Right atrium auricular region (tissue), 2 donors: ENCODE measurements at regions not wholly inside any gene's neighbourhood (a gene's known extent, or its start where the extent isn't known, plus 50 kb on each side); places are given as distances from the start of the nearest gene placed in this dataset.

ENCODE experiments used
- DNase-seq: peaks from one replicate; pipeline ENCODE4 v3.0.0-alpha.2; 2019; ENCODE audit warnings: low spot score
- H3K27ac ChIP-seq, 2 donors: fragments of 200-600 bp; sonication (generic); 1 replicate in 1 of 2; 2 replicates in 1 of 2; pipeline ENCODE4 v1.5.1; 2016 to 2019
- H3K27me3 ChIP-seq, 2 donors: fragments of 200-600 bp; sonication (generic); one replicate each; pipeline versions ENCODE4 v1.5.1 to v1.6.0; 2017 to 2019
- H3K36me3 ChIP-seq: fragments of 200-600 bp; sonication (generic); one replicate; pipeline ENCODE4 v1.5.1; 2016
- H3K4me1 ChIP-seq, 2 donors: fragments of 200-600 bp; sonication (generic); one replicate each; pipeline versions ENCODE4 v1.5.1 to v1.6.0; 2017 to 2019
- H3K4me3 ChIP-seq, 2 donors: fragments of 200-600 bp; sonication (generic); 1 replicate in 1 of 2; 2 replicates in 1 of 2; pipeline ENCODE4 v1.5.1; 2017 to 2019; ENCODE audit warnings: mild to moderate bottlenecking in 1 of 2, moderate library complexity in 1 of 2
- H3K9me3 ChIP-seq, 2 donors: fragments of 200-600 bp; sonication (generic); one replicate each; pipeline ENCODE4 v1.5.1; 2019
- TF ChIP-seq, protein P1 (sequence below), 2 donors: fragments of 200-600 bp; sonication (generic); IDR thresholded peaks; one replicate each; pipeline ENCODE4 v1.5.1; 2019; ENCODE audit warnings: antibody characterized with exemption in 2 of 2

DNA sequence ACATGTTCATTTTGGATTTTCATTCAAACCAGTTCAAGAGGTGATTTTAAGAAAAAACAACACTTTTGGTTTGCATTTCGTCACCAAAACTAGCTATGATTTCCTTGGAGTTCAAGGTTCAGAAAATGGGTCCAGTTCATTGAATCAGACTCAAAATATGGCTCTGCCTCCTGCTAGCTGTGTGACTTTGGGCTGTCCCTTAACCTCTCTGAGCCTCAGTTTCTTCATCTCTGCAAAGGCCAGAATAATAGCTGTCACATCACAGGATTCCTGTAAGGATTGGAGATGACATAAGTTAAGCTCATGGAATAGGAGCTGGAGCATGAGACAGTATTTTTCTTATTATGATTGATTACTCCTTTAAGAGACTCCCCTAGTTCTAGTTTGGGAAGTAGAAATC is 147.8 kb upstream of the SMIM23 start:
- Histone ChIP-seq H3K9me3 (no peaks in the 10 kb centered on the region), H3K27ac (no peak overlapping the region), H3K27me3 (no peaks in the 10 kb centered on the region), H3K4me3 (no peak overlapping the region), H3K36me3 (no peaks in the 10 kb centered on the region), H3K4me1 (peaks cover 0 to 19% of the 10 kb centered on the region in 2 donors)
- DNase-seq = no peak
- TF ChIP-seq, protein P1, sequence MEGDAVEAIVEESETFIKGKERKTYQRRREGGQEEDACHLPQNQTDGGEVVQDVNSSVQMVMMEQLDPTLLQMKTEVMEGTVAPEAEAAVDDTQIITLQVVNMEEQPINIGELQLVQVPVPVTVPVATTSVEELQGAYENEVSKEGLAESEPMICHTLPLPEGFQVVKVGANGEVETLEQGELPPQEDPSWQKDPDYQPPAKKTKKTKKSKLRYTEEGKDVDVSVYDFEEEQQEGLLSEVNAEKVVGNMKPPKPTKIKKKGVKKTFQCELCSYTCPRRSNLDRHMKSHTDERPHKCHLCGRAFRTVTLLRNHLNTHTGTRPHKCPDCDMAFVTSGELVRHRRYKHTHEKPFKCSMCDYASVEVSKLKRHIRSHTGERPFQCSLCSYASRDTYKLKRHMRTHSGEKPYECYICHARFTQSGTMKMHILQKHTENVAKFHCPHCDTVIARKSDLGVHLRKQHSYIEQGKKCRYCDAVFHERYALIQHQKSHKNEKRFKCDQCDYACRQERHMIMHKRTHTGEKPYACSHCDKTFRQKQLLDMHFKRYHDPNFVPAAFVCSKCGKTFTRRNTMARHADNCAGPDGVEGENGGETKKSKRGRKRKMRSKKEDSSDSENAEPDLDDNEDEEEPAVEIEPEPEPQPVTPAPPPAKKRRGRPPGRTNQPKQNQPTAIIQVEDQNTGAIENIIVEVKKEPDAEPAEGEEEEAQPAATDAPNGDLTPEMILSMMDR (IDR thresholded peaks at IDR 0.05) = no peak

DNA sequence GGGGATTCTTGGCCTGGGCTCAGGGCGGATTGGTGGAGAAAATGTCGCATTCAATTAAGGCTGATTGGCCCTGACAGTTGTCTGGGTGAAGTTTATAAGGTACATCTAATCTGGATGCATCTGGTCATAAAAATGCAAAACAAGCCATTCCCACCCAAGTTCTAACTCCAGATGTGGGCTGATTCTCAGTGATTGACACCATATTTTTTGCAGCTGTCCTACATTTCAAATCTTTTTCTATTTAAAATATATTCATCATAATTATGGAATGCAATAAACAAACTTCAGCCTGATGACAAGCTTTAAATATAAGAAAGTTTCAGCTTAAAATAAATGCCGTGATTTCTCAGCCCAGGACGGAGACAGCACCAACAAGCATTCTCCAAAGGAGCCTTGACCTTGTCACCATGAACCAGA is 146.4 kb upstream of the SMIM23 start:
- TF ChIP-seq, protein P1 (IDR thresholded peaks at IDR 0.05) = no peak
- no peak overlapping the region for H3K4me3 ChIP-seq
- no peaks in the 10 kb centered on the region for H3K36me3 ChIP-seq
- no peaks in the 10 kb centered on the region for H3K27me3 ChIP-seq
- DNase-seq = no peak
- no peaks in the 10 kb centered on the region for H3K9me3 ChIP-seq
- no peak overlapping the region for H3K27ac ChIP-seq
- peaks cover 0 to 19% of the 10 kb centered on the region in 2 donors for H3K4me1 ChIP-seq

DNA sequence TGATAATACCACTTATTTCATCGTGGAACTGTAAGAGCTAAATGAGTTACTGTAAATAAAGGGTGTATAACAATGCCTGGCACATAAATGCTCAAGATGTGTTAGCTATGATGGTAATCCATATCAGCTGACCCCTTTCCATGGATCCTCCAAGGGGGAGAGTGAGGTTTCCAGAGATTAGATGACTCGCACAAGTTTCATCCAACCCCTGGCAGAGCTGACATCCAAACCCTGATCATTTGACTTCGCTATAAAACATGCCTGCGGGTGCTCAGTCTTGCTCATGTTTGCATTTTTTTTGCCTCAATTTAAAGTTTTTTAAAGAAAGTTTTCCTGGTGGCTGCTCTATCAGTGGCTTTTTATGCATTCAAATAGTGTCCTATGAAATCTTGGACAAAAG is 145.7 kb upstream of the SMIM23 start:
- no peak for DNase-seq
- Histone ChIP-seq H3K9me3 (no peaks in the 10 kb centered on the region), H3K36me3 (no peaks in the 10 kb centered on the region), H3K4me3 (no peak overlapping the region), H3K27ac (peak overlapping the region; percentile 60 to 72), H3K27me3 (no peaks in the 10 kb centered on the region), H3K4me1 (peaks cover 0 to 19% of the 10 kb centered on the region in 2 donors)
- TF ChIP-seq, protein P1 (IDR thresholded peaks at IDR 0.05) = no peak

DNA sequence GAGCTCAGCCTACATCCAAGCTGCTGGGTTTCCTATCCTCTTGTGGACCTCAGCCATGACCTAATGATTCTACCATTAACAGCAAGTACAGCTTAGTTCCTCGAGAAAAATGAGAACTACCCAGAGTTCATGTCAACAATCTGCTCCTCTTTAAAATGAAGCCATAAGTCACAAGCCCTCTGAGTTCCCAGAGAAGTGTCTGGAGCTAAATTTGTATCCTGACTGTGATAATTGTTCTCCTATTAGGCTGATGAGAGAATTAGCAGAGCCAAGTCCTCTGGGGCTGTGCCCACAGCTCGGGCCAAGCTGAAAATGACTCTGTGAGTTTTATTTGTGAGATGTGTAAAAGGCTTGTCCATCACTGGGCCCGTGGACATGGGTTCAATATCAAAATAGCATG is 145.1 kb upstream of the SMIM23 start:
- Histone ChIP-seq H3K4me3 (no peak overlapping the region), H3K4me1 (peaks cover 0 to 19% of the 10 kb centered on the region in 2 donors), H3K27ac (peak overlapping the region; percentile 60 to 72), H3K36me3 (no peaks in the 10 kb centered on the region), H3K9me3 (no peaks in the 10 kb centered on the region), H3K27me3 (no peaks in the 10 kb centered on the region)
- TF ChIP-seq, protein P1 (IDR thresholded peaks at IDR 0.05) = no peak
- DNase-seq = no peak

DNA sequence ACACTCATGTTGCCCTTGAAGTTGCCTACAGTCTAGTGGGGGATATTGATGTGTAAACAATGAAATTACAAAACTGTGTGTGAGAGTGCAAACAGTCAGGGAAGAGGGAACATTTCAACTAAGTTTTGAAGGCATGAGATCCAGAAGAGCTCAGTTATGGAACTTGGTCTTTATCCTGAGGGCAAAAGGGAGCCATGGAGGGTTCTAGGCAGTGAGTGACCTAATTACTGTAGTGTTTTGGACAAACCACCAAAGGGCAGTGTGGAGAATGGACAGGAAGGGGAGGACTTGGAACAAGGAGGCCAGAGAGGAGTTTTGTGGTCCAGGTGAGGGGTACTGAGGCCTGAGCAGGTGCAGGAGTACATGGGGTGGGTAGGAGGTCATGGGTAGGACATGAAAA is 143.7 kb upstream of the SMIM23 start:
- Histone ChIP-seq H3K36me3 (no peaks in the 10 kb centered on the region), H3K9me3 (no peaks in the 10 kb centered on the region), H3K27me3 (no peaks in the 10 kb centered on the region), H3K4me3 (no peak overlapping the region), H3K4me1 (peaks cover 0 to 19% of the 10 kb centered on the region in 2 donors), H3K27ac (no peak overlapping the region)
- TF ChIP-seq, protein P1 (IDR thresholded peaks at IDR 0.05) = no peak
- DNase-seq = no peak

DNA sequence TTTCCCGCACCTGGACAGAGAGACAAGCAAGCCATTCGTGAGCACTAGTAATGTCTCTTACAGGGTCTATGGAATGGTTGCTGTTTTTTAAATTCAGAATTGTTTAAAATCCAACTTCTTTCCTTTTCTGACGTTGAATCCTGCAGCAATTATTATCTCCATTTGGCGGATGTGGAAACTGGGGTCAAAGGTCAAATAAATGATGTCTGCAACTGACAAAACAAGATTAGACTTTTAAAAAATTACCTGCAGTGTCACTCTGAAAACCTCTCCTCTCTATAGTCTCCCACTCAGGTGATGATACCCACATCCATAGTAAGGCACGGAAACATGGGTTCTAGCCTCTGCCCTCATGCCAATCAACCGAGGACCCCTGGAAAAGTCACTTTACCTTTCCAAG is 142.7 kb upstream of the SMIM23 start:
- TF ChIP-seq, protein P1 (IDR thresholded peaks at IDR 0.05) = no peak
- no peaks in the 10 kb centered on the region for H3K9me3 ChIP-seq
- no peak for DNase-seq
- no peaks in the 10 kb centered on the region for H3K27me3 ChIP-seq
- no peak overlapping the region for H3K4me3 ChIP-seq
- peaks cover 0 to 19% of the 10 kb centered on the region in 2 donors for H3K4me1 ChIP-seq
- no peak overlapping the region for H3K27ac ChIP-seq
- H3K36me3 ChIP-seq = no peaks in the 10 kb centered on the region
